ENCODE measurements at regions not wholly inside any gene's neighbourhood (a gene's known extent, or its start where the extent isn't known, plus 50 kb on each side); places are given as distances from the start of the nearest gene placed in this dataset.

DNA sequence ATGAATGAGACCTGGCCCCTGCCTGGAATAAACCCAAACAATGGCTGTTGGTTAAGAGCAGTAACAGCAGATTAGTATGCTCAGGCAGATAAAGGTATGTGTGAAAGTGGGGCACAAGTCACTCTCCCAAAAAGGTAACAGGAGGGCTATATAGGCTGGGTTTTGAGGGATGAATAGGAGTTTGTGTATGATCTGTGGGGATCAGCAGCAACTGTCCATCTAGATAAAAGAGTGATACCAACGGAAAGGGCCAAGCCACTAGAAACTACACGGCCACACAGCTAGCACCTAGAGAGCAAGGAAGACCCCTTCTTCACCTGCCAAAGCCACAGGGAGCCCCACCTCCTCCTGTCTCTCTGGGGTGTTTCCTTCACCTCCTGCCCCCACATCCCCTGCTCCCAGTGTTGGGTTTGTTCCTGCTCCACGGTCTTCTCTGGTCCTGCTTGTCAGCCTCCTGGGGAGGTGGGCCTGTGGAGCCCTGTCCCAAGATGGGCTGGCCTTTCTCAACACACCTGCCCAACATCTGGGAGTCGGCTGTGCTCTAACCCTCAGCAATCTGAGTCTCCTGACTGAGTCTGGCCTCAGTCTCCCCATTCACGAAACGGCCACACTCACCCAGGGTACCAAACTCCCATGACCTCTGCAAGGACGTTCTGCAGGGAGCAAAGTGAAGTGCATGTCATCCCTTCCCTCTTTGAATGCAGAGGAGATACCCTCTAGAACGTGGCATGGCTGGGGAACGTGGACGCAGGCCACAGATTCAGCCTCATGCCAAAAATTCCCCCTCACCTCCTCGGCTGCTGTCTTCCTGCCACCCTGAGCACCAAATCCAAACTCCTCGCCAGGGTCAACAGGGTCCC is 108.2 kb downstream of the NCOR2 start:
- TF ChIP-seq YY1 (IDR thresholded peaks at IDR 0.05; ENCODE audit: insufficient read depth, insufficient read length) = no peak
- no peak for DNase-seq (ENCODE audit: low read depth, low spot score)
- no peak overlapping the region for H3K9ac ChIP-seq (ENCODE audit: insufficient read length, low read depth)

GRCh38 chr12:124458220-124458991 is 109.0 kb downstream of the NCOR2 start:
- no peak overlapping the region for H3K4me3 ChIP-seq (ENCODE audit: insufficient read length, low read depth)

More for the DNA sequence above, 108.2 kb downstream of the NCOR2 start:
- H3K9me3 ChIP-seq (ENCODE audit: insufficient read depth, low read length) = no peaks in the 10 kb centered on the region
- no peak overlapping the region for H3K4me3 ChIP-seq (ENCODE audit: insufficient read length, low read depth)
- peaks cover 34% of the 10 kb centered on the region for H3K4me1 ChIP-seq (ENCODE audit: insufficient read depth, insufficient read length)
- H3K36me3 ChIP-seq (ENCODE audit: insufficient read depth, insufficient read length, low read length) = peaks cover 81% of the 10 kb centered on the region
- no peaks in the 10 kb centered on the region for H3K27me3 ChIP-seq (ENCODE audit: insufficient read depth, insufficient read length)

DNA sequence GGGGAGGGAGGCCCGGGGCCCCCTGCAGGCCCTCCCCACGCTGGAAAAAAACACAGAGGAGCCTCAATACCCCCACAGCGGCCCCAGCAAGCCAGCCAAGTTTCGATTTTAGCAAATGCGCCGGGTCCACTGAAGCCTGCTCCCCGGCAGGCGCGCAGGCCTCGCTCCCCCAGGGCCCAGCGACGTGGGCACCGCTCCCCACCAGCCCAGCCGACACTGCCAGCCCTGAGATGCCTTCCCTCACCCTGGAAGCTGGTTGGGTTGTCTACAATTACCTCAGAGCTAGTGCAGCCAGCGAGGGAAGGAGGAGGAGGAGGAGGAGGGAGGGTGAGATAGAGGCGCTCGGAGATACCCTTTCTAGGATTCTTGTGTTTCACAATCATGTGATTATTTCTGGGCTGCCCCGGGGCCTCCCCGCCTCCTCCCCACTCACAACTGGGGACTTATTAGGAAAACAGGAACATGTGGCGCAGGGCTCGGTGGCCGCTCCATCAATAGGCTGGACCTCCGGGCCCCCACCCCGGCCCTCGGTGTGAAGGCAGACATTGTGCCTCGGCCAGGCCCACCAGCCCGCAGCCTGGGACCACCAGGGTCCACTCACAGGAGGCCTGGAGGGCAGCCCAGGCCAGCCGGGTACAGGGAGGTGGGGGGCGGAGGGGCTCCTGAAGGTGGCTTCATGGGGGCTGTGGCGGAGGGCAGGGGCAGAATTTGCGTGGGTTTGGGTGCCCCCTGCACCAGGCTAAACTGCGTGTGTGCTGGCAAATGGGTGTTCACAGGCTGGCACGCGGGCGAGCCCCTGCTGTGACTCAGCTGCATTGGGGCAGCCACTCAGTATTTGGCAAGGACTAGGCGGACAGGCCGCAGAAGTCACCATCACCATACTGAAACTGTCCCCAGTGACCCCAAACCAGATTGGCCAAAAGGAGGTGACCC is 109.9 kb downstream of the NCOR2 start:
- TF ChIP-seq SUZ12 (IDR thresholded peaks at IDR 0.05; ENCODE audit: extremely low read depth, insufficient read depth, insufficient read length) (no peak), YY1 (IDR thresholded peaks at IDR 0.05; ENCODE audit: insufficient read depth, insufficient read length) (no peak), ZNF274 (IDR thresholded peaks at IDR 0.05; ENCODE audit: low read depth, low read length) (no peak)
- no peak for DNase-seq (ENCODE audit: low read depth, low spot score)
- no peak overlapping the region for H3K9ac ChIP-seq (ENCODE audit: insufficient read length, low read depth)
- no peaks in the 10 kb centered on the region for H3K9me3 ChIP-seq (ENCODE audit: insufficient read depth, low read length)
- no peak overlapping the region for H3K4me3 ChIP-seq (ENCODE audit: insufficient read length, low read depth)
- peaks cover 36% of the 10 kb centered on the region for H3K4me1 ChIP-seq (ENCODE audit: insufficient read depth, insufficient read length)
- no peaks in the 10 kb centered on the region for H3K27me3 ChIP-seq (ENCODE audit: insufficient read depth, insufficient read length)
- H3K36me3 ChIP-seq (ENCODE audit: insufficient read depth, insufficient read length, low read length) = peaks cover 77% of the 10 kb centered on the region

More at GRCh38 chr12:124458220-124458991, 109.0 kb downstream of the NCOR2 start:
- peaks cover 79% of the 10 kb centered on the region for H3K36me3 ChIP-seq (ENCODE audit: insufficient read depth, insufficient read length, low read length)
- H3K9ac ChIP-seq (ENCODE audit: insufficient read length, low read depth) = no peak overlapping the region
- H3K4me1 ChIP-seq (ENCODE audit: insufficient read depth, insufficient read length) = peaks cover 34% of the 10 kb centered on the region
- TF ChIP-seq YY1 (IDR thresholded peaks at IDR 0.05; ENCODE audit: insufficient read depth, insufficient read length) (no peak), SUZ12 (IDR thresholded peaks at IDR 0.05; ENCODE audit: extremely low read depth, insufficient read depth, insufficient read length) (no peak), ZNF274 (IDR thresholded peaks at IDR 0.05; ENCODE audit: low read depth, low read length) (no peak)
- no peaks in the 10 kb centered on the region for H3K27me3 ChIP-seq (ENCODE audit: insufficient read depth, insufficient read length)
- DNase-seq (ENCODE audit: low read depth, low spot score) = no peak
- no peaks in the 10 kb centered on the region for H3K9me3 ChIP-seq (ENCODE audit: insufficient read depth, low read length)

GRCh38 chr12:124456652-124457152 is 110.7 kb downstream of the NCOR2 start:
- DNase-seq (ENCODE audit: low read depth, low spot score) = no peak
- peaks cover 36% of the 10 kb centered on the region for H3K4me1 ChIP-seq (ENCODE audit: insufficient read depth, insufficient read length)
- no peak overlapping the region for H3K9ac ChIP-seq (ENCODE audit: insufficient read length, low read depth)
- no peaks in the 10 kb centered on the region for H3K9me3 ChIP-seq (ENCODE audit: insufficient read depth, low read length)
- H3K36me3 ChIP-seq (ENCODE audit: insufficient read depth, insufficient read length, low read length) = peaks cover 75% of the 10 kb centered on the region
- no peak overlapping the region for H3K4me3 ChIP-seq (ENCODE audit: insufficient read length, low read depth)
- H3K27me3 ChIP-seq (ENCODE audit: insufficient read depth, insufficient read length) = no peaks in the 10 kb centered on the region
- no peak for TF ChIP-seq SUZ12 (IDR thresholded peaks at IDR 0.05; ENCODE audit: extremely low read depth, insufficient read depth, insufficient read length)
- no peak for TF ChIP-seq YY1 (IDR thresholded peaks at IDR 0.05; ENCODE audit: insufficient read depth, insufficient read length)
- TF ChIP-seq ZNF274 (IDR thresholded peaks at IDR 0.05; ENCODE audit: low read depth, low read length) = no peak

DNA sequence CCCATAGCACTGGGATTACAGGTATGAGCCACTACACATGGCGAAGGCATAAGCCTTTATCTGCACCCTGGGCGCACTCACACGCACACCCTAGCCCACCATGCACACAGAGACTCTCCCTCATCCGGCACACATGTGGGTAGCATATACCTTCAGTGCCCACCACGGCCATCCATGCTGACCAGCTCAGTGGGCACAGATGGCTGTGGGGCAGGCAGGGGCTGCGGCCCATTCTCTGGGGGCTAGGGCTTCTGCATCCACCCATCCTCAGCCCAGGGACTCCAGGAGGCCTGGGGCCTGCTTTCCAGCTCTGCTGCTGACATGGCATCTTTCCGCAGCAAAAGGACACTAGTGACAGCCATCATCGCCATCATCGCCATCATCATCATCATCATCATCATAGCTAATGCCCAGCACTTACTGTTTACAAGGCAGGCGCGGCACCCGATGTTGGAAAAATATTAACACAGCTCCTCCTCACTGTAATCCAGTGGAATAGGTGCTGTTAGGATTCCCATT is 111.2 kb downstream of the NCOR2 start:
- peaks cover 36% of the 10 kb centered on the region for H3K4me1 ChIP-seq (ENCODE audit: insufficient read depth, insufficient read length)
- TF ChIP-seq ZNF274 (IDR thresholded peaks at IDR 0.05; ENCODE audit: low read depth, low read length) = no peak
- no peak for TF ChIP-seq YY1 (IDR thresholded peaks at IDR 0.05; ENCODE audit: insufficient read depth, insufficient read length)
- no peak for TF ChIP-seq SUZ12 (IDR thresholded peaks at IDR 0.05; ENCODE audit: extremely low read depth, insufficient read depth, insufficient read length)
- peaks cover 72% of the 10 kb centered on the region for H3K36me3 ChIP-seq (ENCODE audit: insufficient read depth, insufficient read length, low read length)

DNA sequence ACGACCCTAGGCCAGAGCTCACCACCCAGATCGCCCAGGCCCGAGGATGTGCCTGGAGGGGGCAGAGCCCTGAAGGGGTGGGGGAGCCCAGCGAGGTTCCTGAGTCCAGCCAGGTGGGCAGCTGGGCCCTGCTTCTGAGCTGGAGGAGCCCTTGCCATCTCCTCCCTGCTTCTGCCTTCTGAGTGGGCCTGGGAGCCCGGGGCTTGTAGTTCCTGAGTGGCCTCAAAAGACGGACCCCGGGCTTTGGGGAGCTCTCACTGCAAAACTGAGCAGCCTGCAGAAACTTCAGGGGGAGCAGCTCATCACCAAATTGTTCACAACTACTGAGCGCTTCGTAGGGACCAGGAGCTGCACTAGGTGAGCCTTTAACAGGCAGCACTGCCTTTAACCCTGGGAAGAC is 112.1 kb downstream of the NCOR2 start:
- Histone ChIP-seq H3K9ac (ENCODE audit: insufficient read length, low read depth) (no peak overlapping the region), H3K27me3 (ENCODE audit: insufficient read depth, insufficient read length) (no peaks in the 10 kb centered on the region), H3K36me3 (ENCODE audit: insufficient read depth, insufficient read length, low read length) (peaks cover 69% of the 10 kb centered on the region), H3K4me3 (ENCODE audit: insufficient read length, low read depth) (no peak overlapping the region), H3K4me1 (ENCODE audit: insufficient read depth, insufficient read length) (peaks cover 36% of the 10 kb centered on the region), H3K9me3 (ENCODE audit: insufficient read depth, low read length) (no peaks in the 10 kb centered on the region)
- no peak for TF ChIP-seq SUZ12 (IDR thresholded peaks at IDR 0.05; ENCODE audit: extremely low read depth, insufficient read depth, insufficient read length)
- TF ChIP-seq YY1 (IDR thresholded peaks at IDR 0.05; ENCODE audit: insufficient read depth, insufficient read length) = no peak
- TF ChIP-seq ZNF274 (IDR thresholded peaks at IDR 0.05; ENCODE audit: low read depth, low read length) = no peak
- DNase-seq (ENCODE audit: low read depth, low spot score) = no peak

More for the DNA sequence above, 111.2 kb downstream of the NCOR2 start:
- Histone ChIP-seq H3K27me3 (ENCODE audit: insufficient read depth, insufficient read length) (no peaks in the 10 kb centered on the region), H3K9me3 (ENCODE audit: insufficient read depth, low read length) (no peaks in the 10 kb centered on the region), H3K4me3 (ENCODE audit: insufficient read length, low read depth) (no peak overlapping the region), H3K9ac (ENCODE audit: insufficient read length, low read depth) (no peak overlapping the region)
- DNase-seq (ENCODE audit: low read depth, low spot score) = no peak
